D721Med (cell line): ENCODE measurements at regions not wholly inside any gene's neighbourhood (a gene's known extent, or its start where the extent isn't known, plus 50 kb on each side); places are given as distances from the start of the nearest gene placed in this dataset.

Experiments used
- DNase-seq: peaks from one replicate; pipeline ENCODE4 v3.0.0; 2011; ENCODE audit warnings: low spot score; ENCODE audit not compliant: insufficient read length
- FAIRE-seq: peaks from 2 replicates; lab custom pipeline; 2011; peaks lifted over from hg19 to GRCh38; lab: Jason Lieb, UNC
- CTCF ChIP-seq: IDR thresholded peaks from 2 replicates; pipeline ENCODE4 v1.5.1; 2012; ENCODE audit warnings: mild to moderate bottlenecking, control low read depth; ENCODE audit not compliant: insufficient read depth; ENCODE audit errors: missing control alignments

GRCh38 chr13:48857576-48857975, 118.1 kb upstream of the FNDC3A start:
- no peak for TF ChIP-seq CTCF
- FAIRE-seq, result no peak
- no peak for DNase-seq

GRCh38 chr13:48858122-48858902, 117.4 kb upstream of the FNDC3A start:
- DNase-seq (no peak), FAIRE-seq (no peak)
- no peak for TF ChIP-seq CTCF

GRCh38 chr13:48859272-48860105, 116.2 kb upstream of the FNDC3A start:
- TF ChIP-seq CTCF, result no peak
- DNase-seq, result no peak
- FAIRE-seq, result no peak

GRCh38 chr13:48860364-48860763, 115.3 kb upstream of the FNDC3A start:
- FAIRE-seq (no peak), DNase-seq (no peak)
- TF ChIP-seq CTCF, result no peak

- DNase-seq, result no peak
- no peak for TF ChIP-seq CTCF
- FAIRE-seq, result no peak
Measured at GRCh38 chr13:48862572-48862971, 113.1 kb upstream of the FNDC3A start.

- FAIRE-seq (no peak), DNase-seq (no peak)
- no peak for TF ChIP-seq CTCF
Measured at GRCh38 chr13:48864100-48864499, 111.6 kb upstream of the FNDC3A start.

- TF ChIP-seq CTCF, result no peak
- FAIRE-seq, result no peak
- no peak for DNase-seq
Measured at GRCh38 chr13:48866249-48866648, 109.5 kb upstream of the FNDC3A start.
